ENCODE measurements at regions not wholly inside any gene's neighbourhood (a gene's known extent, or its start where the extent isn't known, plus 50 kb on each side); places are given as distances from the start of the nearest gene placed in this dataset.

DNA sequence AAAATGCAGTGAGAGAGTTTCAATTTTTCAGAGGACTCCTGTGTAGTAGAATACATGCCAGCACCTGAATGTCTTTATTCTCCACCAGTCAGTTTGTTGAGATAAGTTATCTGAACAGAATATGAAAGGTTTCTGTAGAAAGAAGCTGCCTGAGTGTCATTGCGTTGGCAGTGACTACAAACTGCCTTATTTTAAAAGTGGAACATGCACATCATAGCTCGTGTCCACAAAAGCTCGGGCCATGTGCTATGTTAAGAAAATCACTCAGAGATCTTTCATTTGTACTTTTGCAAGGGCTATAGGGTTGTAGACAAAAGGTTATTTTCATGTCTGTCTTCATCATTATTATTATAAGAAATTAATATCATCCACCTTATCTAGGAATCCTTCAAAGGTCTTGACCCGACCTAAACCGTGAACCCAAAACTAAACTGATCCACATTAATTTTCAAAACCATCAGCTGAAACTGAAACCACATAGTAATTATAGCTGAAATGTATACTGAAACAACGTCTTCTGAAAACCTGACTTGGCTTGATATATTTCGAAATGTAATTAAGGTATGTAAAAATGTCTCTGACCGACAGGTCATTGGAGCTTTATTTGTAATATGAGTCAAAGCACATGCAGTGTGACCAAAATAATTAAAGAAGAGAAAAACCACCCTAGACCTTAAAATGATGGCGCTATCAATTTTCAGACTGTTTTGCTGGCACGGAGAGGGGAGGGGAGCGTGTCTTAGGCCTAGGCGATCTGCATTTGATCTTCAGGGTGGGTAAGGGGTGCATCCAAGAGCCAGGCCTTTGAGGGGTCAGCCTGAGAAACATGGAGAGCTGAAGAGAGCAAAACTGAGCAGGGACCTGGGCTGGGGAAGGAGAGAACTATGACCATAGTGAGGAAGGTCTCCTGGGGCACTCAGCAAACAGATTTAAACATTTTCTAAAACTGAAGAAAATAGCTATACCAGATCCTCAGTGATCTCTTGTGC is 232.1 kb downstream of the SOX11 start:
- H2AFZ ChIP-seq (ENCODE audit: low read depth): no peak overlapping the region
- no peaks in the 10 kb centered on the region for H3K79me2 ChIP-seq (ENCODE audit: insufficient read depth)
- H3K27ac ChIP-seq (ENCODE audit: low read depth in 2 of 2, low read length in 1 of 2): no peak overlapping the region
- no peaks in the 10 kb centered on the region for H3K9me2 ChIP-seq
- H3K9ac ChIP-seq: no peak overlapping the region
- peaks cover 0 to 17% of the 10 kb centered on the region in 2 experiments; a peak in 2 of 4 replicates for H3K4me1 ChIP-seq (ENCODE audit: control insufficient read depth in 1 of 2, insufficient read depth in 2 of 2, low read depth in 1 of 2, low read length in 1 of 2)
- WGBS (ENCODE audit: low lambda C conversion rate): 50% methylated on average over 12 of the region's 12 CpGs
- ChIA-PET POLR2A (no interaction called here), CTCF (interaction anchor here (0.9 to 3.8 kb wide), 4 partner anchors 9 to 18 kb away, joined by 3 to 18 read pairs (median 4); no protein-coding TSS in a partner anchor)
- H3F3A ChIP-seq (replicated peaks; ENCODE audit: insufficient read depth): no peaks in the 10 kb centered on the region
- no peak overlapping the region for H3K4me2 ChIP-seq
- H3K27me3 ChIP-seq (ENCODE audit: insufficient read depth): no peaks in the 10 kb centered on the region
- no peak for DNase-seq
- H3K9me3 ChIP-seq: no peaks in the 10 kb centered on the region; the same call in 1 of the 2 replicates
- H4K20me1 ChIP-seq (ENCODE audit: insufficient read depth): no peaks in the 10 kb centered on the region
- H3K4me3 ChIP-seq (ENCODE audit: low read depth in 2 of 2, low read length in 1 of 2): no peak overlapping the region
- H3K36me3 ChIP-seq (replicated peaks in 1 of 2; ENCODE audit: control insufficient read depth in 1 of 2, insufficient read depth in 2 of 2, low read length in 1 of 2): no peaks in the 10 kb centered on the region
- TF ChIP-seq EP300 (IDR thresholded peaks at IDR 0.05; ENCODE audit: borderline replicate concordance in 1 of 2, low read depth in 1 of 2, low read length in 1 of 2) (no peak), FOSL2 (IDR thresholded peaks at IDR 0.05; ENCODE audit: borderline replicate concordance, low read depth) (no peak), USF1 (IDR thresholded peaks at IDR 0.05; ENCODE audit: borderline replicate concordance, low read depth) (no peak), RAD21 (IDR thresholded peaks at IDR 0.05; ENCODE audit: low read length) (no peak), CHD2 (IDR thresholded peaks at IDR 0.05; ENCODE audit: low read length, partially characterized antibody) (no peak), ZBTB33 (IDR thresholded peaks at IDR 0.05; ENCODE audit: borderline replicate concordance, low read depth) (no peak), MAX (IDR thresholded peaks at IDR 0.05; ENCODE audit: low read depth) (no peak), GATA2 (CRISPR knock-in tag; IDR thresholded peaks at IDR 0.05) (no peak), RXRA (IDR thresholded peaks at IDR 0.05; ENCODE audit: borderline replicate concordance, low read depth) (no peak), SIN3A (IDR thresholded peaks at IDR 0.05; ENCODE audit: borderline replicate concordance, low read depth, low read length) (no peak), NRF1 (IDR thresholded peaks at IDR 0.05; ENCODE audit: low read depth, low read length) (no peak), ELF1 (IDR thresholded peaks at IDR 0.05) (no peak), MXI1 (IDR thresholded peaks at IDR 0.05; ENCODE audit: low read depth, low read length) (no peak), REST (IDR thresholded peaks at IDR 0.05; ENCODE audit: low read depth, low read length) (no peak), EZH2phosphoT487 (IDR thresholded peaks at IDR 0.05; ENCODE audit: borderline replicate concordance, low read depth) (no peak), POLR2AphosphoS5 (IDR thresholded peaks at IDR 0.05; ENCODE audit: low read depth, low read length) (no peak)

Data from SK-N-SH (cell line).